IgD-negative memory B cell (primary cell): ENCODE measurements at regions not wholly inside any gene's neighbourhood (a gene's known extent, or its start where the extent isn't known, plus 50 kb on each side); places are given as distances from the start of the nearest gene placed in this dataset.

Source experiments
- H3K27ac Mint-ChIP-seq, 3 donors: one replicate each; pipeline ENCODE4 v1.8.0; 2020 to 2022; ENCODE audit warnings: mild to moderate bottlenecking in 3 of 3, mixed read lengths in 3 of 3, moderate library complexity in 1 of 3
- H3K27me3 Mint-ChIP-seq: one replicate; pipeline ENCODE4 v1.8.0; 2021; ENCODE audit warnings: mixed read lengths
- H3K36me3 Mint-ChIP-seq: one replicate; pipeline ENCODE4 v1.8.0; 2020; ENCODE audit warnings: mild to moderate bottlenecking, mixed read lengths
- H3K4me1 Mint-ChIP-seq, 3 donors: one replicate each; pipeline ENCODE4 v1.8.0; 2020 to 2022; ENCODE audit warnings: mixed read lengths in 3 of 3, mild to moderate bottlenecking in 1 of 3
- H3K4me3 Mint-ChIP-seq, 4 donors: one replicate each; pipeline ENCODE4 v1.8.0; 2020 to 2022; ENCODE audit warnings: mild to moderate bottlenecking in 4 of 4, mixed read lengths in 4 of 4, moderate library complexity in 3 of 4
- H3K9me3 Mint-ChIP-seq, 3 donors: one replicate each; pipeline ENCODE4 v1.8.0; 2020 to 2021; ENCODE audit warnings: mixed read lengths in 3 of 3, mild to moderate bottlenecking in 1 of 3

DNA sequence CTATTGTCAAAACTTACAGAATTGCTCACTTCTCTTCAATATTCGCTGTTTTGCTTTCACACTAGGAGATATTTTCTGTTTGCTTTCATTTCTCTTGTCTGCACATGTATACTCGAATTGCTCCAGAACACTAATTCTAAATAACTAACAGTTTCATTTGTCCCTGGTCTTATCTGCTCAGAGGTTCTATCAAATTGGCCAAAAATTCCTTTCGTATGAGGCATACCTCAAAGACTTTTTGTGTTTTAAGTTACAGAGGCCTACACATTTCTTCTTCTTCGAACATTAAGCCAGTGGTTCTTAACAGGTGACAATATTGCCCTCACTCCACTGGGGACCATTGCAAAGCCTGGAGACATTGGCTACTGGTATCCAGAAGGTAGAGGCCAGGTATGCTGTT is 1314.6 kb downstream of the EFNB2 start:
- Mint-ChIP-seq H3K27ac (no peak overlapping the region), H3K4me3 (no peak overlapping the region), H3K36me3 (no peaks in the 10 kb centered on the region), H3K4me1 (no peaks in the 10 kb centered on the region), H3K9me3 (peaks cover 0 to 2% (median 0%) of the 10 kb centered on the region in 3 donors), H3K27me3 (no peaks in the 10 kb centered on the region)

DNA sequence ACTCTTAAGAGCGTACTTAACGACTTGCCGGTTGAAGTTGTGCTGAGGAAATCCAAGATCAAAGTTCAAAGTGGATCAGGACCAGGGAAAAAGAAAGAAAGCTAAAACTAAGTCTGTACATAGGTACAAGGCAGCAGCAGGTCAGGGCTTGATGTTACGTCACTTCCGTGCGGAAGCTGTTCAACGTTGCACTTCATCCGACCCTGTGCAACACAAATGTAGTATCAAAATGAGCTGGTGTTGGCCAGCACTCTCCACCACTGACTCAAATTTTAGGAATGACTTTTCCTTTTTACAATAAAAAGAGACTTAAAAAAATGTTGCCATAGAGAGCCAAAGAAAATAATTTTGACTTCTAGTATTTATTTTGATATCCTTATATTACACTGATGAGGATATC is 1315.4 kb downstream of the EFNB2 start:
- Mint-ChIP-seq H3K4me3 (no peak overlapping the region), H3K36me3 (no peaks in the 10 kb centered on the region), H3K27ac (no peak overlapping the region), H3K27me3 (no peaks in the 10 kb centered on the region), H3K4me1 (no peaks in the 10 kb centered on the region), H3K9me3 (peaks cover 0 to 2% (median 0%) of the 10 kb centered on the region in 3 donors)

DNA sequence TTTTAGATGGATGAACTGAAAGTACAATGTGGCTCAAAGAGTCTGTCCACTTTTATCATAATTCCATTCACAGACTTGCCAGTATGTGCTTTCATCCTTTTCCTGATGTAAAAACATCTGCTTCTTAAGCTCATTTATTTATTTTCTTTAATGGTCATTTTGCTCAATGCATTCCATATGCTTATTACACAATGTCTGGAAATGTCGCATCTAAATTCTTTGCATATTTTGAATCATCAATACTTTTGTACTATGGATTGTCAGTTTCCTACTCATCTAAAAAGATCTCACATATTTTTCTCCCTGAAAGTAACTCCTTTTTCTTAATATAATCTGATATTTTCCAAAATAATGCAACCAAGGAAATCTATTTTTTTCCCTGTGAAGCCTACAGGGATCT is 1315.8 kb downstream of the EFNB2 start:
- Mint-ChIP-seq H3K4me1 (no peaks in the 10 kb centered on the region), H3K4me3 (no peak overlapping the region), H3K9me3 (peaks cover 0 to 2% (median 0%) of the 10 kb centered on the region in 3 donors), H3K27ac (no peak overlapping the region), H3K36me3 (no peaks in the 10 kb centered on the region), H3K27me3 (no peaks in the 10 kb centered on the region)

DNA sequence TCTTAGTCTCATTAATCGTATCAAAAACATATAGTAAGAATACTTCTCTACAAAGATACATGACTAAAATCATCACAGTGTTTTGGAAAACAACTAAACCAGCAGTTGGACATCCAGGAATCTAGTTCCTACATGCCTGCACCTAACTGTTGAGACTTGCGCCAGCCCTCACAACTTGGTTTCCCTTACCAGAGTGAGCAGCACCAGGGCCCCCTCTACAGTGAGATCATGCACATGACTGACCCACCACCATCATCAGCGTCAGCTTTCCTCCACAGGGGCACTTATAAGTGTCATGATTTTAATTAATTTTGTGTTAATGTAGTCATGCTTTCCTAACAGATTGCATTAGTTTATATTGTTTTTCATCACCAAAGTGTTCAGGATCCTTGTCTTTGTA is 1322.0 kb downstream of the EFNB2 start:
- Mint-ChIP-seq H3K9me3 (peaks cover 0 to 2% (median 0%) of the 10 kb centered on the region in 3 donors), H3K36me3 (no peaks in the 10 kb centered on the region), H3K4me1 (no peaks in the 10 kb centered on the region), H3K27me3 (no peaks in the 10 kb centered on the region), H3K27ac (no peak overlapping the region), H3K4me3 (no peak overlapping the region)

DNA sequence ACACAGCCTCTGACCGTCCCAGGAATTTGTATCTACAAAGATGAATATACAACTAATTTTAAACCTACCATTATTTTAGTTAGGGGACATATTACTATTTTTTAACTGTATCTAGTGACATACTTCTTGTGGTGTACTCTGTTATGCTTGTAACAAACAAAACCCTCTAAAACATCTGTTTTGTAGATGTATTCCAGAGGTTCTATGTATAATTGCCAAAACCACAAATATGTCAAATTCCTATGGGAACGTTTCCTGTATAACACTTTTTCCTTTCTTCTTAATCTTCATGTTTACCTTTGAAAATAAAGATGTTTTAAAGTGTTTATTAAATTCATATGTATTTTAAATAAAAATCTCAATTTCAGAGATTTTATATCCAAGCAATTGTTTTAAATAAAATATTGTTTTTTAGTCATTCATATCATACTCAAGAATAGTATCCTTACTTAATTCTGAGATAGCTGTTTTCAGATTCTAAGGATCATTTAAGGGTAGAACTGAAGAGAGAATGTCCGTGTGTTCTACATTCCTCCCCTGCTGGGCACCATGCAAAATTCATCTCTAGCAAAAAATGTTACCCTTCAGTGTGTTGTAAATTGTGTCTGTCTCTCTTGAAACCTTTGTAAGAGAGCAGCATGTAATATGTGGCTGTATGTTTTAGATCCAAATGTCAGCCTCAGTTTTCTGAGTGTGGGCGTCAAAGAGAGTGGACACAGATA is 1327.7 kb downstream of the EFNB2 start:
- peaks cover 0 to 6% (median 0%) of the 10 kb centered on the region in 3 donors for H3K9me3 Mint-ChIP-seq
- H3K4me1 Mint-ChIP-seq = no peaks in the 10 kb centered on the region
- H3K27ac Mint-ChIP-seq = no peak overlapping the region
- no peaks in the 10 kb centered on the region for H3K36me3 Mint-ChIP-seq
- H3K27me3 Mint-ChIP-seq = no peaks in the 10 kb centered on the region
- no peak overlapping the region for H3K4me3 Mint-ChIP-seq

DNA sequence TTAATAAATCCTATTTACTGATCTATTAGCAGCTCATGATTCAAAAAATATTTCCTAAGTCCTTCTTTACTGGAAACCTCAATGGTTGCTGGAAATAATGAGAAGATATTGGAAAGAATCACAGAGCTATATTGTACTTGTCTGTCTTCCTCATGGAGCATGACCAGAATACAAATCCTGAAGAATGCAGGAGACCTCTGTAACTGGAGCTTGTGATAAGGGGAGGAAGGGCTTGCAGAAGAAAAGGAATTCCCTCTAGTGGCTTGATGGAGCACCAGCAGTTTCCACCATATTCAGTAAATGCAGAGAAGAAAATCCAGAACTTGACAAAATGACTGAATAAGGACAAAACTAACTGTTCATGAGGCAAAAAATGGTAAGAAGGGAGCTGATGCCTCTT is 1333.1 kb downstream of the EFNB2 start:
- H3K9me3 Mint-ChIP-seq = peaks cover 0 to 6% (median 0%) of the 10 kb centered on the region in 3 donors
- no peaks in the 10 kb centered on the region for H3K4me1 Mint-ChIP-seq
- H3K27ac Mint-ChIP-seq = no peak overlapping the region
- no peaks in the 10 kb centered on the region for H3K27me3 Mint-ChIP-seq
- no peak overlapping the region for H3K4me3 Mint-ChIP-seq
- H3K36me3 Mint-ChIP-seq = no peaks in the 10 kb centered on the region

DNA sequence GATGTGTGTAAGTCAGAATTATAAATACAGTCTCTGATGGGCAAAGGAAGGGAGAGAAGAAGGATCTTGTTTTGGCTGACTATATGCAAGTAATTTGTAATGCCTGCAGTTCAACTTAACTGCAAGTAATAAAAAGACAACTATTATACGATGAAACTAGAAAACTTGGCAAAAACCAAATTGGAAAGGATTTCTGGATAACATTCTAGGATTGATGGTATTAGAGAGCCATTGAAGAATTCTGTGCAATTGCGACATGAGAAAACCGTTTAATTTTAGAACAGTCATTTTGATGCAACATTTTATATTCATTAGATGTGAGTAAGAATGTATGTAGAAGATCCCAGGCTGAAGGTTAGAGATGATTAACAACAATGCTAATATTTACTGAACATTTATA is 1334.1 kb downstream of the EFNB2 start:
- H3K4me1 Mint-ChIP-seq = no peaks in the 10 kb centered on the region
- H3K4me3 Mint-ChIP-seq = no peak overlapping the region
- H3K27me3 Mint-ChIP-seq = no peaks in the 10 kb centered on the region
- peaks cover 0 to 6% (median 0%) of the 10 kb centered on the region in 3 donors for H3K9me3 Mint-ChIP-seq
- no peaks in the 10 kb centered on the region for H3K36me3 Mint-ChIP-seq
- no peak overlapping the region for H3K27ac Mint-ChIP-seq

DNA sequence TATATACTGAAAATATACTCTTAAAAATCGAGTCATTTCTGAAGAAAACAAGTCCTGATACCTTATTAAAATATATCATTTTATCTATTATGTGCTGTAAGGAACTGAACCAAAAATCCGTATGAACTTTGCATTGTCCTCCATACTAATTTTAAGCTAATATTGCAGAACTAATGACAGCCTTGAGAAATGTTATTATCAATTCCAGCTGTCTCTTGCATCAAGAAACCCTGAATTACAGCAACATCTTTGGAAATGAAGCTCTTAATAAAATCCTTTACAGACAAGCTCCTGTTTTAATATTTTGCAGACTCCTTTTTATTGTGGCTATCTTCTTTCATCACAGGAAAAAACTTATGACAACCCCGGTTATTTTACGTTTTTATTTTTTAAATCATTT is 1335.3 kb downstream of the EFNB2 start:
- Mint-ChIP-seq H3K9me3 (peaks cover 0 to 9% (median 0%) of the 10 kb centered on the region in 3 donors), H3K27me3 (no peaks in the 10 kb centered on the region), H3K4me1 (no peaks in the 10 kb centered on the region), H3K36me3 (no peaks in the 10 kb centered on the region), H3K27ac (no peak overlapping the region), H3K4me3 (no peak overlapping the region)

DNA sequence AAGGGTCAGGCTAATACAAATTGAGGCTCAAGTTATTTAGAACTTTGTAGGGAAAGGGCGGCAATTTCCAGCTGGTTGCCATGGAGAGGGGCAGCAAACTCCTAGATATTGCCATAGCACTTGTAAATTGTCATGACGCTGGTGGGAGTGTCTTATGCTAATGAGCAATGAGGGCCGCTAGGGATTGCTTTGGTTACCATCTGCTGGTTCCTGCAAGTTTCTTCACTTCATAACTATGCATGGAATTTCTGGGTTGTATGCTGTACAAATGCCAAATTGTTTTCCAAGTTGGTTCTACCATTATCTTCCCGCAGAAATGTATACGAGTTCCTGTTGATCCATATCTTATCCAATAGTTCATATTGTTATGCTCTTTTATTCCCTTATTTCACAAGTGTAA is 1339.4 kb downstream of the EFNB2 start:
- Mint-ChIP-seq H3K4me3 (no peak overlapping the region), H3K27ac (no peak overlapping the region), H3K27me3 (no peaks in the 10 kb centered on the region), H3K36me3 (no peaks in the 10 kb centered on the region), H3K9me3 (peaks cover 0 to 3% (median 0%) of the 10 kb centered on the region in 3 donors), H3K4me1 (no peaks in the 10 kb centered on the region)

DNA sequence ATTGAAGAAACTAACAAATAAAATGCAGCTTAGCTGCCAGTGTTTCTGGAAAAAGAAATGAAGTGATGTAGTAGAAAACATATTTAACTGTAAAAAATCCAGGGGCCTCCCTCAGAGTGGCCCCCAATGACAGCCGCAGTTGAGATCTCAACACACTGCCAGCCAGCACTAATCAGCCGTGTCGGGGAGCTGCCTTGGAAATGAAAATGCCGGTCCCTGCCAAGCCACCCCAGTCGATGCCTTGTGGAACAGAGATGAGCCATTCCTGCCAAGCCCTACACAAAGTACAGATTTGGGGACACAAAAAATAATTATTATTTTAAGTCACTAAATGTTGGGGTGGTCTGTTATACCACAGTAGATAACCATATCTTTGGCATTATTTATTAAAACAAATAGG is 1342.4 kb downstream of the EFNB2 start:
- Mint-ChIP-seq H3K27ac (no peak overlapping the region), H3K36me3 (no peaks in the 10 kb centered on the region), H3K9me3 (peaks cover 0 to 3% (median 0%) of the 10 kb centered on the region in 3 donors), H3K27me3 (no peaks in the 10 kb centered on the region), H3K4me3 (no peak overlapping the region), H3K4me1 (no peaks in the 10 kb centered on the region)

DNA sequence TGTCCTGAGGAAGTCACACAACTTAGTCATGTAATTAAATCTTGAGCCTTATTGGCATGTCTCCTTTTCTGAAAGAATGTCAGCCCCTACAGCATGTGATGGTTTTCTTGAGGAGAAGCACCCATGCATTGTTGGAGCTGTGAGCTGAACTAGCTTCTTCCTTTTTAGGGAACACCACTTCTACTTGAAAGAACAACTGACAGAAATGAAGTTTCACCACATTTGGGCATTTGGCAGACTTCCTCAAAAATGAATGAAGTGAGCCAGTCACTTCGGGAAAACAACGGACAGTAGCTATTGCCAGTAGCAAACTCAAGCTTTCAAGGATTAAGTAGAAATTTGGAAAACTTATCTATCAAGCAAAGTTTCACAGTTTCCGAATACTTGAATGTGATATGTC is 1351.3 kb downstream of the EFNB2 start:
- Mint-ChIP-seq H3K9me3 (no peaks in the 10 kb centered on the region), H3K27me3 (no peaks in the 10 kb centered on the region), H3K4me3 (no peak overlapping the region), H3K27ac (no peak overlapping the region), H3K36me3 (no peaks in the 10 kb centered on the region), H3K4me1 (no peaks in the 10 kb centered on the region)

DNA sequence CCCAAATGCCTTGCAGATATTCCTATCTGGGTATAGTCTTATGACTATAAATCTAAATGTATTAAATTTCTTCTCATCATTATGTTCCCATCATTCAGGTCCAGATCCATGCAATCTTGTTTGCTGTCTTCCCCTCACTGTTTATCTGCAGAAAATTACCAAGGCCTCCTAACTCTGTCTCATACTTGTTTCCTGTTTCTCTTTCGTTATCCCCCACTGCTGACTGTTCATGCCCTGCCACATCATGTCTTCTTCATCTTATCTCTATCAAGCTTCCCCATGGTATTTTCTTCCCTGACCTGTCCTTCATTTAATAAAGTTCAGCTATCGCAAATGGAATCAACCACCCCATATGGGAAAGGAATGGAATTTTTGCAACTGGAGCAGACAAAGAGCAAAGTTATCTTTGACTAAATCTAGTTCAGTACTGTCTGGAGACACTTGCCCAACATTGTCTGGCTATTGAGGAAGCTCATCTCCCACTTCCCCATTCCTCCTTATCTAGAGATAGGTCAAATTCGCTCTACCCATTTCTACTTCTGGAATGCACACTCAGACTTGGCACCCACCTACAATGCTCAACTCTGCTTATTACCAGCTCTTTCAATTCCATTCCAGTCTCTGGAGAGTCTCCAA is 1358.1 kb downstream of the EFNB2 start:
- H3K4me1 Mint-ChIP-seq = peaks cover 0 to 7% (median 1%) of the 10 kb centered on the region in 3 donors
- H3K27ac Mint-ChIP-seq = peak overlapping the region in 1 of 3 donors; percentile 24
- H3K36me3 Mint-ChIP-seq = no peaks in the 10 kb centered on the region
- H3K27me3 Mint-ChIP-seq = no peaks in the 10 kb centered on the region
- H3K4me3 Mint-ChIP-seq = no peak overlapping the region
- H3K9me3 Mint-ChIP-seq = no peaks in the 10 kb centered on the region

DNA sequence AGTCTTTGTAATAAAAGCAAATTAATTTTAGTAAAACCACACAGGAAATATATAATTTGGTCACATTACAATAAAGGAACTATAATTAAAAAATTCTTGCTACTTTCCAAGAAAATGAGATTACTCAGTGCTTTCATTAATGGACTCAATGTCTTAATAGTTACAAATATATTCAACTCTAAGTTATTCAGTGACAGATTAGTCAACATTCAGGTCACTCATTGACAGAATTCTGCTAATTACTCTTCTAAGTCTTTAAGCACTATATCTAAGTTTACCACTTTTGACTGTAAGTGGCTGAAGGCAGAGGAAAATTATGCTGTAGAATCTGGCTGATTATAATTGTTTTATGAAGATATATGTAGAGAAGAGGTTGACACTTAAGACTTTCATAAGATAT is 1365.0 kb downstream of the EFNB2 start:
- Mint-ChIP-seq H3K36me3 (no peaks in the 10 kb centered on the region), H3K9me3 (no peaks in the 10 kb centered on the region), H3K4me1 (no peaks in the 10 kb centered on the region), H3K4me3 (no peak overlapping the region), H3K27me3 (no peaks in the 10 kb centered on the region), H3K27ac (no peak overlapping the region)

DNA sequence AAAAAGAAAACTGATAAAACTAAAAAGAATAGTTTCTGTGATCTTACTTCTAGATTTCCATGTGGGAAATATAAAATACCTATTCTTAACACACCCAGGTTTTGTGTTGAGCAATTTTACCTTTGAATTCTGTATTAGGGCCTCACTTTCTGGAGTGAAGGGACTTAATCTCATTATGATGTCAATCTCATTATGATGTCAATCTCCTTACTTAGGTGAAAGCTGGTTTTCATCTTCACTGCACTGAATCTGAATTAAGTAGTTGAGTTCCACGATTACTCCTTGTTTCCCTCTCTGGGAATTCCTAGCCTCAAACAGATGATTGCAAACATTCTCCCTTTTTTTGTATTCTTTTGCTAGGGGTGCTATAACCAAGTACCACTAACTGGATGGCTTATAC is 1367.2 kb downstream of the EFNB2 start:
- H3K27me3 Mint-ChIP-seq = no peaks in the 10 kb centered on the region
- H3K27ac Mint-ChIP-seq = no peak overlapping the region
- no peak overlapping the region for H3K4me3 Mint-ChIP-seq
- H3K9me3 Mint-ChIP-seq = no peaks in the 10 kb centered on the region
- H3K4me1 Mint-ChIP-seq = no peaks in the 10 kb centered on the region
- H3K36me3 Mint-ChIP-seq = no peaks in the 10 kb centered on the region

DNA sequence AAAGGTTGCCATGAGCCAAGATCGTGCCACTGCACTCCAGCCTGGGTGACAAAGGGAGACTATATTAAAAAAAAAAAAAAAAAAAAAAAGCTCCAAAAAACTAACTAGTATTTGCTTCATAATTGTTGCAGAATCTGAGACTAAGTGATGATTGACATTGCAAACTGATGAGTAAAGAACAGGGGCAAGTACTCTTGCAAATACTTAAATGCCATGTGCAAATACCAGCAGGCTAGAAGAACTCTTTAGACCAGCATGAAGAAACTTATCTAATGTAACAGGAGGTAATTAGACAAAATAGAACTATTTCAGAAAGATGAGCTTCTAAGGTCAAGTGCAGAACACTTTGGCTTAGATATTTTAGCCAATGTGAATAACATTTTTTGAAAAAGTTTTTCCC is 1368.1 kb downstream of the EFNB2 start:
- Mint-ChIP-seq H3K9me3 (no peaks in the 10 kb centered on the region), H3K36me3 (no peaks in the 10 kb centered on the region), H3K4me3 (no peak overlapping the region), H3K27me3 (no peaks in the 10 kb centered on the region), H3K4me1 (no peaks in the 10 kb centered on the region), H3K27ac (no peak overlapping the region)

DNA sequence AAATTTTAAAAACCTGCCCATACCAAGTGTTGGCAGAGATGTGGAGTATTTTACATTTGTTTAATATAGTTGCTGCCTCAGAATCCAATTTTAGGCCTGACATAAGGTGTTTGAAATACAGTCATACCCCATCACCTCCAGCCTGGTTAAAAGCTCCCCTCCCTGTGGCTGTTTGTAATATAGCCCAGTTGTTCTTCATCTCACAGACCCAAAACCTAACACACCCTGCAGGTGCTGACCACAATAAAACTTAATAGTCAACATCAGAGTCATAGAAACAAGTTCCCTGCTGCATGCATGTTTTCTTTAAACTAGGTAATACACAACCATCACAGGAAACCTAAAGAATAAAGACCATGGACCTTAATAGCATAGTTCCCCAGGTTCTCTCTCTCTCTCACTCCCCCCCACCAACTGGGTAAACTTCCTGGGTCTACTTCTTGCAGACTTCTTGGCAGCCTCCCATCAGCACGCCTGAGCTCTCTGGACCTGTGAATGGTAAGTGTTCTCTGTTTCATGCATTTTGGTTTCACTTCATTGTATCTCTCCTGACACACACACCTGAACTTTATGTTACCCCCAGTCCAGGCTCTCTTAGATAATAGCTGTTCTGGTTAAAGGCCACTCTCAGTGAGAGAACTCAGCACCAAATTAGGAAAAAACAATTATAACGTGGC is 1369.9 kb downstream of the EFNB2 start:
- no peaks in the 10 kb centered on the region for H3K4me1 Mint-ChIP-seq
- no peaks in the 10 kb centered on the region for H3K36me3 Mint-ChIP-seq
- no peak overlapping the region for H3K4me3 Mint-ChIP-seq
- no peak overlapping the region for H3K27ac Mint-ChIP-seq
- no peaks in the 10 kb centered on the region for H3K9me3 Mint-ChIP-seq
- H3K27me3 Mint-ChIP-seq = no peaks in the 10 kb centered on the region
